Endothelial cell (in vitro differentiated cells): ENCODE measurements at regions not wholly inside any gene's neighbourhood (a gene's known extent, or its start where the extent isn't known, plus 50 kb on each side); places are given as distances from the start of the nearest gene placed in this dataset.

Experiments used
- DNase-seq: peaks from one replicate; pipeline ENCODE4 v3.0.0; 2021; ENCODE audit warnings: low spot score
- H3K27ac Mint-ChIP-seq: one replicate; pipeline ENCODE4 v1.8.0; 2021; ENCODE audit warnings: mixed read lengths, inconsistent platforms; ENCODE audit not compliant: unreplicated experiment
- H3K27me3 Mint-ChIP-seq: one replicate; pipeline ENCODE4 v1.8.0; 2021; ENCODE audit warnings: mild to moderate bottlenecking, moderate library complexity, mixed read lengths, inconsistent platforms; ENCODE audit not compliant: unreplicated experiment
- H3K36me3 Mint-ChIP-seq: one replicate; pipeline ENCODE4 v1.8.0; 2021; ENCODE audit warnings: mild to moderate bottlenecking, low read depth, mixed read lengths, inconsistent platforms; ENCODE audit not compliant: unreplicated experiment
- H3K4me1 Mint-ChIP-seq: one replicate; pipeline ENCODE4 v1.8.0; 2021; ENCODE audit warnings: mild to moderate bottlenecking, mixed read lengths, inconsistent platforms; ENCODE audit not compliant: unreplicated experiment
- H3K4me3 Mint-ChIP-seq: one replicate; pipeline ENCODE4 v1.8.0; 2021; ENCODE audit warnings: mild to moderate bottlenecking, mixed read lengths, inconsistent platforms; ENCODE audit not compliant: unreplicated experiment
- H3K9me3 Mint-ChIP-seq: one replicate; pipeline ENCODE4 v1.8.0; 2021; ENCODE audit warnings: mixed read lengths, inconsistent platforms; ENCODE audit not compliant: unreplicated experiment
- TF ChIP-seq, protein P1 (sequence below): fragments of 200-600 bp; sonication (generic); IDR thresholded peaks from one replicate; pipeline ENCODE4 v1.5.0; 2021; ENCODE audit warnings: antibody characterized with exemption; ENCODE audit not compliant: unreplicated experiment

DNA sequence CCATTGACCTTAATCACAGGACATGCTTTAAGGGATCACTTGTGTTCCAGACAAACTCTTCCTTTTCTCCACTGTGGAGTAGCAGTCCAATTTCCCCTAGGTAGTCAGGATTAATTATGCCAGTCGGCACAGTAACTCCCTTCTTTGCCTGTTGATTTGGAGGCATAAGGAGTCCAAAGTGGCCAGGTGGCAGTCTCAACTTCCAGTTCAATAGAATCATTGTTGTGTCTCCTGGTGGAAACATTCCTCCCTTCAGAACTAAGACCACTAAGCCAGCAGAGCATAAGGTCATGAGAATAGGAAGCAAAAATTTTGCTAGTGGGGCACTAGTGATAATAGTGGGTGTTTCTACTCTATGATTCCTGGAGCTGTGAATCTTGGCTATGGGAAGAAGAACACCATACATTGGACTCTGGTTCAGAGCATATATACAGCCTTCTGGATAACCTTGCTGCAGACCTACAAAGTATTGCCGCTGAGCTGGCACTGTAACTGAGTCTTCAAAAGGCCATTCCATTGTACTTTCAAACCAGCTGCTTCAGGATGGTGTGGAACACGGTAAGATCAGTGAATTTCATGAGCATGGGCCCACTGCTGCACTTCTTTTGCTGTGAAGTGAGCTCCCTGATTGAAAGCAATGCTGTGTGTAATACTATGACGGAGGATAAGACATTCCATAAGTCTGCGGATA, 147.3 kb upstream of the MAX start:
- no peak overlapping the region for H3K4me3 Mint-ChIP-seq
- no peak overlapping the region for H3K27ac Mint-ChIP-seq
- no peak for DNase-seq
- TF ChIP-seq, protein P1, sequence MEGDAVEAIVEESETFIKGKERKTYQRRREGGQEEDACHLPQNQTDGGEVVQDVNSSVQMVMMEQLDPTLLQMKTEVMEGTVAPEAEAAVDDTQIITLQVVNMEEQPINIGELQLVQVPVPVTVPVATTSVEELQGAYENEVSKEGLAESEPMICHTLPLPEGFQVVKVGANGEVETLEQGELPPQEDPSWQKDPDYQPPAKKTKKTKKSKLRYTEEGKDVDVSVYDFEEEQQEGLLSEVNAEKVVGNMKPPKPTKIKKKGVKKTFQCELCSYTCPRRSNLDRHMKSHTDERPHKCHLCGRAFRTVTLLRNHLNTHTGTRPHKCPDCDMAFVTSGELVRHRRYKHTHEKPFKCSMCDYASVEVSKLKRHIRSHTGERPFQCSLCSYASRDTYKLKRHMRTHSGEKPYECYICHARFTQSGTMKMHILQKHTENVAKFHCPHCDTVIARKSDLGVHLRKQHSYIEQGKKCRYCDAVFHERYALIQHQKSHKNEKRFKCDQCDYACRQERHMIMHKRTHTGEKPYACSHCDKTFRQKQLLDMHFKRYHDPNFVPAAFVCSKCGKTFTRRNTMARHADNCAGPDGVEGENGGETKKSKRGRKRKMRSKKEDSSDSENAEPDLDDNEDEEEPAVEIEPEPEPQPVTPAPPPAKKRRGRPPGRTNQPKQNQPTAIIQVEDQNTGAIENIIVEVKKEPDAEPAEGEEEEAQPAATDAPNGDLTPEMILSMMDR: no peak
- H3K36me3 Mint-ChIP-seq: no peaks in the 10 kb centered on the region
- no peaks in the 10 kb centered on the region for H3K4me1 Mint-ChIP-seq
- peaks cover 3% of the 10 kb centered on the region for H3K27me3 Mint-ChIP-seq
- H3K9me3 Mint-ChIP-seq: no peaks in the 10 kb centered on the region

DNA sequence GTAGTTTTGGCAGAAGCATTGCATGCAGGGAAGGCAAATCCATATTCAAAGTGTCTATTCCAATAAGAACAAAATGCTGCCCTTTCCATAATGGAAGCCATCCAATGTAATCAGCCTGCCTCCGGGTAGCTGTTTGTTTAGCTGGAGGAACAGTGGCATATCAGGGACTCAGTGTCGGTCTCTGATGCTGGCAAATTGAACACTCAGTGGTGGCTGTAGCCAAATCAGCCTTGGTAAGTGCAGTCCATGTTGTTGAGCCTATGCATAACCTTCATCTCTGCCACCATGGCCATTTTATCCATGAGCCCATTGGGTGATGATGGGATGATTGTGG, 147.8 kb upstream of the MAX start:
- no peak for DNase-seq
- Mint-ChIP-seq H3K27me3 (peaks cover 3% of the 10 kb centered on the region), H3K27ac (no peak overlapping the region), H3K4me1 (peaks cover 4% of the 10 kb centered on the region), H3K36me3 (no peaks in the 10 kb centered on the region), H3K9me3 (no peaks in the 10 kb centered on the region), H3K4me3 (no peak overlapping the region)
- TF ChIP-seq, protein P1: no peak

DNA sequence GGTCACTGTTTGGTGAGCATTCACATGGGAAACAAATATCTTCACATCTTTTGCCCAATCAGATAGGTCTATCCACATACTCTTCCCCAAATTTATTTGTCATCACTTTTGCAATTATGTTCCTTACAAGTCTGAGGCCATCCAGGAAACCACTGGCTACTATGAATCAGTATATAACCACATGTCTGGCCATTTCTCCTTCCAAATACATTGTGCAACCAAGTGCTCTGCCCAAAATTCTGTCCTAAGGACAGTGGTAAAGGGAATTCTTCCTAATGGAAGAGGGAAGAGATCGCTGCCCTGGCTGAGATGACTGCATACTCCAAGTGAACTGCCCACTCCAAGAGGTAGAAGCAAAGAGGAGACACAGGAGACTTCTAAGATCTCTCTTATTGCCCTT, 148.9 kb upstream of the MAX start:
- TF ChIP-seq, protein P1: no peak
- Mint-ChIP-seq H3K27ac (no peak overlapping the region), H3K27me3 (peaks cover 2% of the 10 kb centered on the region), H3K4me1 (peaks cover 9% of the 10 kb centered on the region), H3K9me3 (no peaks in the 10 kb centered on the region), H3K4me3 (no peak overlapping the region), H3K36me3 (no peaks in the 10 kb centered on the region)
- no peak for DNase-seq

DNA sequence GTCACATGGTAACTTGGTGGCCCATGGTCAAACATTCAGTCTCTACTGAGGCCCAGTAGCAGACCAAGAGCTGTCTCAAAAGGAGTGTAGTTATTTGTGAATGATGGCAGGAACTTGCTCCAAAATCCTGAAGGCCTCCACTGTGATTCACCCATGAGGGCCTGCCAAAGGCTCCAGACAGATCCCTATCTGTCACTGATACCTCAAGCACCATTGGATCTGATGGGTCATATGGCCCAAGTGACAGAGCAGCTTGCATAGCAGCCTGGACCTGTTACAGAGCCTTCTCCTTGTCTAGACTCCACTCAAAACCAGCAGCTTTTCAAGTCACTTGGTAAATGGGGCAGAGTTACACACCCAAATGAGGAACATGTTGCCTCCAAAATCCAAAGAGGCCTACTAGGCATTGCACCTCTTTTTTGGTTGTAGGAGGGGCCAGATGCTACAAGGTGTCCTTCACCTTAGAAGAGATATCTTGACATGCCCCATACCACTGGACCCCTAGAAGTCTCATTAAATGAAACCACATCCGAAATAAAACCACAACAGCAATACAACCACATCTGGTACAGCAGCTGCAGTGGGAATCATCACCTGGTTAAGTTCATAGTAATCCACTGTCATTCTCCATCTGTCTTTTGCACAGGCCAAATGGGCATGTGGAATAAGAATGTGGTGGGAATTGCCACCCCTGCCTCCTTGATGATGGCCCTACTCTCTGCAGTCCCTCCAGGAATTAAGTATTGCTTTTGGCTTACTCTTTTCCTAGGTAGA, 150.4 kb upstream of the MAX start:
- no peaks in the 10 kb centered on the region for H3K9me3 Mint-ChIP-seq
- TF ChIP-seq, protein P1: no peak
- no peak overlapping the region for H3K27ac Mint-ChIP-seq
- H3K4me1 Mint-ChIP-seq: peaks cover 9% of the 10 kb centered on the region
- H3K27me3 Mint-ChIP-seq: peaks cover 2% of the 10 kb centered on the region
- H3K36me3 Mint-ChIP-seq: no peaks in the 10 kb centered on the region
- no peak for DNase-seq
- H3K4me3 Mint-ChIP-seq: no peak overlapping the region

DNA sequence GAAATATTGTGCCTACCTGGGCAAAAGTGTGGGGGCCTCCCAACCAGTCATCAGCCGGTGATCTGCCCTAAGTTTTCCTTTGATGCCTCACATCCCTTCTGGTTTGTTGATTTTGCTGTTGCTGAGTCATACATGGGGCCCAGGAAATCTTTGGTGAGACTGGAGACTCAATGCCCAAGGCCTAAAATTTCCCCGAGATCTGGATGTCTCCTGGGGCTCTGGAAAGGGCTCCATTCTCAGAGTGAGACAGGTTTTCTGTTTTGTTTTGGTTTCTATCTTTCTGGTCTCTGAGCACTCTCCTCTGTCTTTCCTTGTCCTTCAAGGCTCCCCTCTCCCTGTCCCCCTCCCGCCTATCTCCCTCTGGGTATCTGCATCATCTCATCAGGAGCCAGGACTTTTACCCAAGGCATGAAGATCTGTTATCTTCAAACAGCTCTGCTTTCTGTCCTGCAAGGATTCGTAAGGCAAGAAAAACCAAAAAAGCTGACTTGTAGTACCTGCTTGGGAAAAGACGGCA, 152.8 kb upstream of the MAX start:
- Mint-ChIP-seq H3K4me1 (peaks cover 9% of the 10 kb centered on the region), H3K27me3 (no peaks in the 10 kb centered on the region), H3K27ac (peak overlapping the region; percentile 14), H3K36me3 (no peaks in the 10 kb centered on the region), H3K9me3 (no peaks in the 10 kb centered on the region), H3K4me3 (no peak overlapping the region)
- TF ChIP-seq, protein P1: no peak
- no peak for DNase-seq
